HG02571 (cell line): ENCODE measurements at regions not wholly inside any gene's neighbourhood (a gene's known extent, or its start where the extent isn't known, plus 50 kb on each side); places are given as distances from the start of the nearest gene placed in this dataset.

Experiments used
- ATAC-seq: cut with Tn5 transposase; IDR thresholded peaks from one replicate; pipeline ENCODE4 v1.9.1; 2021; ENCODE audit warnings: mild to moderate bottlenecking, moderate library complexity; ENCODE audit not compliant: unreplicated experiment

- ATAC-seq, result no peak
Observed at GRCh38 chr1:75984781-75985180, 52.6 kb upstream of the ASB17 start.

- peak; percentile 73 for ATAC-seq
Observed at GRCh38 chr1:75985827-75986226, 53.6 kb upstream of the ASB17 start.

- no peak for ATAC-seq
Observed at GRCh38 chr1:75986478-75986877, 54.3 kb upstream of the ASB17 start.

GRCh38 chr1:75989121-75989520 is 56.9 kb upstream of the ASB17 start:
- ATAC-seq, result no peak

- ATAC-seq, result no peak
Observed at GRCh38 chr1:75990686-75991085, 58.5 kb upstream of the ASB17 start.

- ATAC-seq, result peak; percentile 78
Observed at GRCh38 chr1:75991497-75992114, 59.4 kb upstream of the ASB17 start.

GRCh38 chr1:75992312-75992711 is 60.1 kb upstream of the ASB17 start:
- ATAC-seq, result no peak

- no peak for ATAC-seq
Observed at GRCh38 chr1:75993661-75994060, 61.5 kb upstream of the ASB17 start.

- no peak for ATAC-seq
Observed at GRCh38 chr1:75996196-75996595, 64.0 kb upstream of the ASB17 start.

- no peak for ATAC-seq
Observed at GRCh38 chr1:75999034-75999433, 66.8 kb upstream of the ASB17 start.

- ATAC-seq, result no peak
Observed at GRCh38 chr1:76003946-76004345, 70.6 kb upstream of the ST6GALNAC3 start.

- no peak for ATAC-seq
Observed at GRCh38 chr1:76005765-76006164, 68.8 kb upstream of the ST6GALNAC3 start.

- ATAC-seq, result no peak
Observed at GRCh38 chr1:76006234-76006633, 68.3 kb upstream of the ST6GALNAC3 start.

GRCh38 chr1:76010802-76011201 is 63.7 kb upstream of the ST6GALNAC3 start:
- ATAC-seq, result no peak

- no peak for ATAC-seq
Observed at GRCh38 chr1:76012341-76013205, 62.0 kb upstream of the ST6GALNAC3 start.

- ATAC-seq, result no peak
Observed at GRCh38 chr1:76013206-76013581, 61.4 kb upstream of the ST6GALNAC3 start.

- no peak for ATAC-seq
Observed at GRCh38 chr1:76015478-76016103, 59.0 kb upstream of the ST6GALNAC3 start.

- no peak for ATAC-seq
Observed at GRCh38 chr1:76018045-76018444, 56.5 kb upstream of the ST6GALNAC3 start.

- no peak for ATAC-seq
Observed at GRCh38 chr1:76021846-76022245, 52.7 kb upstream of the ST6GALNAC3 start.

GRCh38 chr1:76023669-76024435 is 50.7 kb upstream of the ST6GALNAC3 start:
- ATAC-seq, result no peak
